Psoas muscle (tissue), 7 donors: ENCODE measurements at regions not wholly inside any gene's neighbourhood (a gene's known extent, or its start where the extent isn't known, plus 50 kb on each side); places are given as distances from the start of the nearest gene placed in this dataset.

Source experiments
- ATAC-seq, 4 donors: fragments of 200-7000 bp; cut with Tn5 transposase; one replicate each; pipeline ENCODE4 v1.9.1; 2020; ENCODE audit warnings: moderate library complexity in 3 of 4, mild to moderate bottlenecking in 2 of 4
- DNase-seq, 2 donors: peaks; one replicate each; pipeline ENCODE4 v3.0.0-alpha.2; 2020
- H3K27ac ChIP-seq: fragments of 200-600 bp; one replicate; pipeline ENCODE4 v1.8.0; 2022
- H3K27me3 ChIP-seq, 3 donors: fragments of 200-600 bp in 1 of 3; one replicate each; pipeline versions ENCODE4 v1.6.1 to v1.8.0; 2013 to 2022; ENCODE audit warnings: low read length in 2 of 3, mild to moderate bottlenecking in 2 of 3, moderate library complexity in 1 of 3; ENCODE audit not compliant: insufficient read depth in 3 of 3
- H3K36me3 ChIP-seq, 2 donors: fragments of 200-600 bp in 1 of 2; one replicate each; pipeline versions ENCODE4 v1.6.1 to v1.8.0; 2013 to 2022; ENCODE audit warnings: low read depth in 1 of 2, mild to moderate bottlenecking in 1 of 2, moderate library complexity in 1 of 2; ENCODE audit not compliant: insufficient read depth in 1 of 2
- H3K4me1 ChIP-seq: fragments of 200-600 bp; one replicate; pipeline ENCODE4 v1.8.0; 2022
- H3K4me3 ChIP-seq: fragments of 200-600 bp; one replicate; pipeline ENCODE4 v1.8.0; 2022; ENCODE audit warnings: mild to moderate bottlenecking
- H3K9me3 ChIP-seq: fragments of 200-600 bp; one replicate; pipeline ENCODE4 v1.8.0; 2022
- WGBS, 3 donors: extraction: QIAGEN DNeasy Blood & Tissue Kit; methylation state at CpG; one replicate each; pipeline versions ENCODE4 v1.1.6 to v1.1.7; 2013; 5-methylcytosine and 5-hydroxymethylcytosine counted together
- intact Hi-C, 2 donors: fragments of 100-400 bp; cut with DNase I; formaldehyde crosslinking; loops; one replicate each; pipeline versions ENCODE4 v1.11.0 to v1.14.2; 2022
- TF ChIP-seq, protein P1 (sequence below): fragments of 200-600 bp; IDR thresholded peaks from one replicate; pipeline ENCODE4 v1.8.0; 2022; ENCODE audit warnings: antibody characterized with exemption
- donor health status: healthy with polysubstance abuse.
- donor health status: DM: no; HTN: no; CAD: no; lungs with moderate emphysema.
- donor health status: Bipolar disorder and iron deficiency.
- donor health status: healthy.
- donor health status: DM: yes; HTN: yes; CAD: no.
- donor health status: DM: no; HTN: no; CAD: no.
- donor health status: DM: yes; HTN: yes; CAD: no.

DNA sequence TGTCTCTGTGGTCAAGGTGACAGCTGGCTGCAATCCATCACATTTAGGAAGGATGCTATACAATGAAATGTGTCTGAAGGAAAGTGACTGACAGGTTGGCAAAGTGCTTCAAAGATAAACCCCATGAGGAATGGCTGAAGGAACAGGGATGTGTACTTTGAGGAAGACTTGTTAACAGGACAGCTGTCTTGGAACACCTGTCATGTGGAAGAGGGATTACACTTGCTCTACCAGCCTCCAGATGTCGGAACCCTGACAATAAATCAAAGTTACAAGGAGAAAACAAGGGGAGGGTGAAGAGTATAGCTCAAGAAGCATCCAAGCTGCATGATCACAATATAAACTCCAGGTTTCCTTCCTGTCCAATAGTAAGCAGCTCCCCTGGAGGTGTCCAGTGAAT is 147.8 kb upstream of the TMCC3 start:
- intact Hi-C loops = loop anchor here in 1 of 2 donors (10.0 kb wide), 1 partner anchor 167 kb away; no protein-coding TSS in a partner anchor
- Histone ChIP-seq H3K4me1 (no peaks in the 10 kb centered on the region), H3K27me3 (no peaks in the 10 kb centered on the region), H3K27ac (no peak overlapping the region), H3K4me3 (no peak overlapping the region), H3K9me3 (no peaks in the 10 kb centered on the region), H3K36me3 (no peaks in the 10 kb centered on the region)
- TF ChIP-seq, protein P1, sequence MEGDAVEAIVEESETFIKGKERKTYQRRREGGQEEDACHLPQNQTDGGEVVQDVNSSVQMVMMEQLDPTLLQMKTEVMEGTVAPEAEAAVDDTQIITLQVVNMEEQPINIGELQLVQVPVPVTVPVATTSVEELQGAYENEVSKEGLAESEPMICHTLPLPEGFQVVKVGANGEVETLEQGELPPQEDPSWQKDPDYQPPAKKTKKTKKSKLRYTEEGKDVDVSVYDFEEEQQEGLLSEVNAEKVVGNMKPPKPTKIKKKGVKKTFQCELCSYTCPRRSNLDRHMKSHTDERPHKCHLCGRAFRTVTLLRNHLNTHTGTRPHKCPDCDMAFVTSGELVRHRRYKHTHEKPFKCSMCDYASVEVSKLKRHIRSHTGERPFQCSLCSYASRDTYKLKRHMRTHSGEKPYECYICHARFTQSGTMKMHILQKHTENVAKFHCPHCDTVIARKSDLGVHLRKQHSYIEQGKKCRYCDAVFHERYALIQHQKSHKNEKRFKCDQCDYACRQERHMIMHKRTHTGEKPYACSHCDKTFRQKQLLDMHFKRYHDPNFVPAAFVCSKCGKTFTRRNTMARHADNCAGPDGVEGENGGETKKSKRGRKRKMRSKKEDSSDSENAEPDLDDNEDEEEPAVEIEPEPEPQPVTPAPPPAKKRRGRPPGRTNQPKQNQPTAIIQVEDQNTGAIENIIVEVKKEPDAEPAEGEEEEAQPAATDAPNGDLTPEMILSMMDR = no peak
- no peak for ATAC-seq
- WGBS, 3 donors = 21 to 28% (median 24%) methylated on average over 1 of the region's 1 CpG
- DNase-seq = no peak

DNA sequence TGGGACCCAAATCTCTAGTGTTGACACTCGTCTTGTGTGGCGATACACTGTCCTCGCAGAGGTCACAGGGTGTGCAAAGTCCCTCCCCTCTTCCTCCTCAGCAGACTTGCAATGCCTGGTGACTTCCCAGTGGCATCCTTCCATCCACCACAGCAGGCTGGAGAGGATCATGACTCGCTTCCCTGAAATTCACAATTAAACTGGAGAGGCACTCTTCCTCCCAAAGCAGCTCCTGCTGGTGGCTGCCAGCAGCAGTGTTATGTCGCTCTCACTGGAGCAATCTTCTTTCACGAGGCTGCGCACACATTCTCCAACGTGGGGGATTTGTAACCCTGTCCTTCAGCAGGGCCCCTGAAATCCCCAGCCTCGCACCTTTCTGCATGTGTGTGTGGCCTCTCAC is 145.2 kb upstream of the TMCC3 start:
- Histone ChIP-seq H3K4me1 (no peaks in the 10 kb centered on the region), H3K27ac (no peak overlapping the region), H3K9me3 (no peaks in the 10 kb centered on the region), H3K4me3 (no peak overlapping the region), H3K36me3 (no peaks in the 10 kb centered on the region), H3K27me3 (no peaks in the 10 kb centered on the region)
- intact Hi-C loops = loop anchor here in 1 of 2 donors (10.0 kb wide), 1 partner anchor 169 kb away; no protein-coding TSS in a partner anchor
- ATAC-seq (peak in 1 of 4 donors; percentile 27), DNase-seq (peak in 1 of 2 donors; percentile 54)
- WGBS, 3 donors = 58 to 66% (median 65%) methylated on average over 9 of the region's 9 CpGs
- TF ChIP-seq, protein P1 = no peak

DNA sequence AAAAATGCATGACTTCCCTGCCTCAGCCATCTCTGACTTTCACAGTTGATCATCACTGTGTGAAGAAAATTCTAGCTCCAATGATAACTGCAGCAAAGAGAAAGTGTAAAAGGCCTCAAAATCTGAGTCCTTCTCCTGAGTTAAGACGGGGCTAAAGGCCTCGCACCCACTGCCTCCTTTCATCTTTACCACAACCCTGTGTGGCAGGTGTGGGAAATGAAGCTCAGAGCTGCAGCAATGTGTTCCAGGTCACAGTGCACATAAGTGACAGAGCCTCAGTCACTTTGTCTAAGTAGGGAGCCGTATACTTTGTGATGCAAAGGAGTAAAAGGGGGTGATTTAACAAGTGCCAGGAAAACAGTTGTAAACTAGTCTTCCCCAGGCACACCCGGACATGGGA is 144.7 kb upstream of the TMCC3 start:
- no peak overlapping the region for H3K27ac ChIP-seq
- H3K27me3 ChIP-seq = no peaks in the 10 kb centered on the region
- no peaks in the 10 kb centered on the region for H3K9me3 ChIP-seq
- intact Hi-C loops = loop anchor here in 1 of 2 donors (10.0 kb wide), 1 partner anchor 170 kb away; no protein-coding TSS in a partner anchor
- TF ChIP-seq, protein P1 = no peak
- WGBS, 3 donors = 68 to 78% (median 74%) methylated on average over 4 of the region's 4 CpGs
- no peaks in the 10 kb centered on the region for H3K36me3 ChIP-seq
- ATAC-seq = no peak
- H3K4me3 ChIP-seq = no peak overlapping the region
- no peaks in the 10 kb centered on the region for H3K4me1 ChIP-seq
- DNase-seq = no peak

DNA sequence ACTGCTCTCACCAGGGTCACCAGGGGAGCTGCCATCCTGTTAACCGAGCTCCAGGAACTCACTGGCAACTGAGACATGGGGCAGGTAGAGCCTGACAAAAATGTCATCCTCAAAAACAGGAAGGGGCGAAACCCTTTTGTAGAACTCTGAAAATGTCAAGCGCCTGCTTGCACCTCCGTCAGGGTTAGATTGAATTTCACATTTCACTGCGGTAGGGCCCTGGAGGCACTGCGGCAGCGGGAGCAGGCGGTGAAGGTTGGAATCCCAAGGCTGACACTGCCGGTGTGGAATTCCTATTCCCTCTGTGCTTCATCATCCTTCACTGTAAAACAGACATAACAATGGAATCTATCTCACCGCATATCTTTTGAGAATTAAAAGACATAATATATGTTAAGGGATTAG is 142.8 kb upstream of the TMCC3 start:
- DNase-seq (no peak), ATAC-seq (no peak)
- TF ChIP-seq, protein P1 = no peak
- Histone ChIP-seq H3K9me3 (no peaks in the 10 kb centered on the region), H3K27ac (no peak overlapping the region), H3K27me3 (no peaks in the 10 kb centered on the region), H3K36me3 (no peaks in the 10 kb centered on the region), H3K4me3 (no peak overlapping the region), H3K4me1 (no peaks in the 10 kb centered on the region)
- intact Hi-C loops = loop anchor here in 1 of 2 donors (10.0 kb wide), 1 partner anchor 172 kb away; no protein-coding TSS in a partner anchor
- 45 to 59% (median 47%) methylated on average over 10 of the region's 10 CpGs for WGBS, 3 donors

DNA sequence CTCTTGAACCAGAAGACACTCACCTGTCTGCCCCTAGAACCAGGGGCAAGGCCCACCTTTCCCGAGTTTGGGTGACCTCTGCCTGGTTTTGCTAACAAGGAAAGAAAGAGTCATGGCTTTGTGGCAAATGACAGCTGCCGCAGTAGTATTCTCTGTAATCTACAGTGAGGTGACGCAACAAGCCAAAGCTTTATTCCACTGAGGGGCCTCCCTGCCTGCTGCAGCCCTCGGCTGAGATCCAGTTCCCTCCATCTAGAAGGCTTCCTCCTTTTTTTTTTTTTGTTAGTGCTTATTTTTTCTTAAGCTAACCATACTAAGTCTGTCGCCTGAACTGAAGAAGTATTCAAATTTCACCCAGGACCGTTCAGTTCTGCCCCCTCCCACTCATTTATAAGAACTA is 142.3 kb upstream of the TMCC3 start:
- no peak overlapping the region for H3K27ac ChIP-seq
- TF ChIP-seq, protein P1 = no peak
- intact Hi-C loops = loop anchor here in 1 of 2 donors (10.0 kb wide), 1 partner anchor 172 kb away; no protein-coding TSS in a partner anchor
- DNase-seq (peak in 1 of 2 donors; percentile 57), ATAC-seq (no peak)
- no peaks in the 10 kb centered on the region for H3K27me3 ChIP-seq
- H3K9me3 ChIP-seq = no peaks in the 10 kb centered on the region
- WGBS, 3 donors = 28 to 43% (median 29%) methylated on average over 6 of the region's 6 CpGs
- H3K36me3 ChIP-seq = no peaks in the 10 kb centered on the region
- no peak overlapping the region for H3K4me3 ChIP-seq
- no peaks in the 10 kb centered on the region for H3K4me1 ChIP-seq
